Activated CD4-positive, alpha-beta T cell treated with anti-CD3 and anti-CD28 coated beads, Interleukin-2, amount 10 ng/mL, durations not matched to agents 24 days and 14 days (primary cell): ENCODE measurements at regions not wholly inside any gene's neighbourhood (a gene's known extent, or its start where the extent isn't known, plus 50 kb on each side); places are given as distances from the start of the nearest gene placed in this dataset.

Source experiments
- DNase-seq: peaks from one replicate; pipeline ENCODE4 v3.0.0; 2022
- H3K27ac Mint-ChIP-seq: one replicate; pipeline ENCODE4 v1.8.0; 2022; ENCODE audit warnings: mild to moderate bottlenecking, mixed read lengths
- H3K27me3 Mint-ChIP-seq: one replicate; pipeline ENCODE4 v1.8.0; 2022; ENCODE audit warnings: mixed read lengths
- H3K36me3 Mint-ChIP-seq: one replicate; pipeline ENCODE4 v1.8.0; 2022; ENCODE audit warnings: low read depth, mild to moderate bottlenecking, mixed read lengths
- H3K4me1 Mint-ChIP-seq: one replicate; pipeline ENCODE4 v1.8.0; 2021; ENCODE audit warnings: mixed read lengths
- H3K4me3 Mint-ChIP-seq: one replicate; pipeline ENCODE4 v1.8.0; 2022; ENCODE audit warnings: mild to moderate bottlenecking, moderate library complexity, mixed read lengths
- H3K9me3 Mint-ChIP-seq: one replicate; pipeline ENCODE4 v1.8.0; 2021; ENCODE audit warnings: mixed read lengths
- intact Hi-C: fragments of 100-400 bp; cut with micrococcal nuclease; formaldehyde crosslinking; loops from one replicate; pipeline ENCODE4 v1.15.1; 2023

DNA sequence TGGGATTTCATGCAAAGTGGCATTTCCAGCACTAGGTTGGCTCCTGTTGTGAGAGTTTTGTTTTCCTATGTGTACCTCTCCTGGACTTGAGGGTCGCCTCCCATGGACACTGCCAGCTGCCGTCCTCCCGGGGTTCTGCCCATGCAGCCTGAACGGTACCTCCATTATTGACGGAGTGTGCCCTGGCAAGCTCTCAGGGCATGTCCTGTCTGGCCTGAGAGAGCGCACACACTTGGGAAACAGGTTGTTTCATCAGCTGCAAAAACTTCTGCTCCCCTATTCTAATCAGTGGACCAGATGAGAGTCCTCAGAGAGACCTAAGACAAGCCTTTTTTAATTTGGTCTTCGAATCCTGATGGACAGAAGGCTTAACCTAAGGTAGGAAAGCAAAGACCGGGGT is 56.6 kb upstream of the HOPX start:
- no peak overlapping the region for H3K4me3 Mint-ChIP-seq
- H3K4me1 Mint-ChIP-seq = no peaks in the 10 kb centered on the region
- no peak overlapping the region for H3K27ac Mint-ChIP-seq
- no peak for DNase-seq
- H3K9me3 Mint-ChIP-seq = peaks cover 9% of the 10 kb centered on the region
- intact Hi-C loops = no loop called here
- H3K27me3 Mint-ChIP-seq = peaks cover 13% of the 10 kb centered on the region
- no peaks in the 10 kb centered on the region for H3K36me3 Mint-ChIP-seq

DNA sequence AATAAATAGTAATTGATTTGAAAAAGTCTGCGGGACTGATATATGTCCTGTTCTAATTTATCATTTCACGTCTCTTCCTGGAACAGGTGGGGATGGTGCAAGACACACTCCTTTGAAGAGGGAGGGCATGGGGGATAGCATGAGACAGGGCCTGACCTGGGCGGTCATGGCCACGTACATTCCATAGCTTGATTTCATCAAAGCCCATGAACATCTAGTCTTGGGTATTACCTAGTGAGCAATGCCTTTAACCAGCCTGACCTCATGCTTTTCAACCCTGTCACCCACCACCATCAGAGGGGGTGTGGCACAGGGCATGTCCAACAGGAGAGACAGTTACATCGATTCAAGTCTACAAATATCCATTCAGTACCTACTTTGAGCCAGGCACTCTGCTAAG is 52.3 kb upstream of the HOPX start:
- Mint-ChIP-seq H3K4me1 (no peaks in the 10 kb centered on the region), H3K27me3 (peaks cover 6% of the 10 kb centered on the region)
- intact Hi-C loops = no loop called here

DNA sequence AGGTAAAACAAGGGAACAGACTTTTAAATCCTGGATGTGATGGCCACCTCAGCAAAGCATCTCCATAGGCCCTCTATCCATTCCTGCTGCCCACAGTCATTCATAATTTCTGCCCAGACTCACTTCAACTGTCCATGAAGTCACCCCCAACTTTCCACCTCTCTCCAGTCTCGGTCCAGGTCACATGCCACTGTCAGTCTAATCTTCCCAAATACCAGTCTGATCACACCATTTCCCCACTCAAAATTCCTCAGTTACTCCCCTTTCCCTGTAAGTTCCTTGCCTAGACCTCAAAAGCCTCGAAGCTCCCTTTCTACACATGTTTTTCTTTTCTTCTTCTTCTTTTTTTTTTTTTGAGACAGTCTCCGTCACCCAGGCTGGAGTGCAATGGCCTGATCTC is 51.2 kb upstream of the HOPX start:
- Mint-ChIP-seq H3K36me3 (no peaks in the 10 kb centered on the region), H3K27ac (no peak overlapping the region), H3K9me3 (peaks cover 3% of the 10 kb centered on the region), H3K4me3 (no peak overlapping the region), H3K4me1 (no peaks in the 10 kb centered on the region), H3K27me3 (peaks cover 3% of the 10 kb centered on the region)
- intact Hi-C loops = no loop called here
- DNase-seq = no peak

More for the DNA sequence above, 52.3 kb upstream of the HOPX start:
- DNase-seq = no peak
- no peak overlapping the region for H3K4me3 Mint-ChIP-seq
- no peak overlapping the region for H3K27ac Mint-ChIP-seq
- H3K9me3 Mint-ChIP-seq = peaks cover 7% of the 10 kb centered on the region
- no peaks in the 10 kb centered on the region for H3K36me3 Mint-ChIP-seq

DNA sequence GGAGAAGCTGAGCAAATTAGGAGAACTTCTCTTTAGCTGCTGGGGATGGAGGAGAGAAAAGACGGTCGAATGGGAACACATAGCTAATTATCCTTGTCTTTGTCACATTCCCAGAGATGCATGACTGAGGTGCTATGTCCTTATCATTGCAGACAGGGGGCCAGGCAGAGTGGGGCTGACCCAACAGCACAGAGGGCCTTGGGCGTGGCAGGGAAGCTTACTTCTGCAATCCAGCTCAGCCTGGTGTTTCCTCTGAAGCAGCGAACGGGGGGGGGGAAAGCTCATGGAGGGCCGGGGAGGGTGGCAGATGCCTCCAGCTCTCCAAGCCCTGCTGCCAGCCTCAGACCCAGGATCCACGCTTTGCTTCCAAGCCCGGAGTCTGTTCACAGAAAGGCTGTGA is 50.8 kb upstream of the HOPX start:
- Mint-ChIP-seq H3K36me3 (no peaks in the 10 kb centered on the region), H3K27ac (no peak overlapping the region), H3K4me3 (no peak overlapping the region), H3K4me1 (no peaks in the 10 kb centered on the region), H3K9me3 (peaks cover 3% of the 10 kb centered on the region), H3K27me3 (peaks cover 3% of the 10 kb centered on the region)
- intact Hi-C loops = no loop called here
- DNase-seq = no peak
